Esophagus muscularis mucosa (tissue), 4 donors: ENCODE measurements at regions not wholly inside any gene's neighbourhood (a gene's known extent, or its start where the extent isn't known, plus 50 kb on each side); places are given as distances from the start of the nearest gene placed in this dataset.

Experiments used
- DNase-seq: peaks from one replicate; pipeline ENCODE4 v3.0.0-alpha.2; 2017; ENCODE audit errors: extremely low spot score
- H3K27ac ChIP-seq, 4 donors: fragments of 200-600 bp; sonication (generic); replicated peaks in 1 of 4; 1 replicate in 3 of 4; 2 replicates in 1 of 4; pipeline ENCODE4 v1.5.1; 2016 to 2019; ENCODE audit warnings: mild to moderate bottlenecking in 1 of 4
- H3K27me3 ChIP-seq, 4 donors: fragments of 200-600 bp; sonication (generic); one replicate each; pipeline versions ENCODE4 v1.5.1 to v1.6.0; 2016 to 2019
- H3K36me3 ChIP-seq, 4 donors: fragments of 200-600 bp; sonication (generic); one replicate each; pipeline ENCODE4 v1.5.1; 2016 to 2019
- H3K4me1 ChIP-seq, 4 donors: fragments of 200-600 bp; sonication (generic); one replicate each; pipeline ENCODE4 v1.5.1; 2016 to 2019
- H3K4me3 ChIP-seq, 4 donors: fragments of 200-600 bp; sonication (generic); 1 replicate in 2 of 4; 2 replicates in 2 of 4; pipeline ENCODE4 v1.5.1; 2016 to 2019; ENCODE audit warnings: mild to moderate bottlenecking in 4 of 4, moderate library complexity in 1 of 4
- H3K9me3 ChIP-seq, 4 donors: fragments of 200-600 bp; sonication (generic); 1 replicate in 3 of 4; 2 replicates in 1 of 4; pipeline ENCODE4 v1.5.1; 2016 to 2019
- CTCF ChIP-seq, 3 experiments: fragments of 200-600 bp in 2 of 3; fragments of 450-650 bp in 1 of 3; sonication (generic) in 2 of 3; IDR thresholded peaks; one replicate each; pipeline ENCODE4 v1.5.1; 2017 to 2019; ENCODE audit warnings: antibody characterized with exemption in 3 of 3, mild to moderate bottlenecking in 2 of 3, moderate library complexity in 1 of 3
- EP300 ChIP-seq: sonication (generic); formaldehyde crosslinking; IDR thresholded peaks from one replicate; pipeline ENCODE4 v1.6.1; 2017; ENCODE audit warnings: antibody characterized with exemption
- POLR2A ChIP-seq: fragments of 450-650 bp; IDR thresholded peaks from one replicate; pipeline ENCODE4 v1.6.1; 2017; ENCODE audit warnings: antibody characterized with exemption, moderate library complexity, mild to moderate bottlenecking, low read depth
- POLR2AphosphoS5 ChIP-seq, 2 donors: sonication (generic); formaldehyde crosslinking; IDR thresholded peaks; one replicate each; pipeline ENCODE4 v1.6.1; 2017; ENCODE audit warnings: antibody characterized with exemption in 2 of 2
- WGBS: methylation state at CpG from one replicate; pipeline ENCODE4 v1.1.5; 2018; 5-methylcytosine and 5-hydroxymethylcytosine counted together
- intact Hi-C: fragments of 100-400 bp; cut with DNase I; formaldehyde crosslinking; loops from one replicate; pipeline ENCODE4 v1.15.1; 2023

GRCh38 chr16:64809876-64810629, 311.8 kb downstream of the CDH11 start:
- TF ChIP-seq CTCF (IDR thresholded peaks at IDR 0.05) (no peak), POLR2A (no peak), EP300 (no peak), POLR2AphosphoS5 (IDR thresholded peaks at IDR 0.05) (no peak)
- no peak for DNase-seq
- Histone ChIP-seq H3K36me3 (no peaks in the 10 kb centered on the region), H3K4me3 (no peak overlapping the region), H3K27ac (no peak overlapping the region), H3K4me1 (no peaks in the 10 kb centered on the region), H3K9me3 (no peaks in the 10 kb centered on the region), H3K27me3 (no peaks in the 10 kb centered on the region)
- intact Hi-C loops = no loop called here
- WGBS = 93% methylated on average over 3 of the region's 3 CpGs

GRCh38 chr16:64808474-64808873, 313.4 kb downstream of the CDH11 start:
- TF ChIP-seq CTCF (IDR thresholded peaks at IDR 0.05) = no peak
- no peak for TF ChIP-seq EP300
- no peak for TF ChIP-seq POLR2A
- TF ChIP-seq POLR2AphosphoS5 (IDR thresholded peaks at IDR 0.05) = no peak
- H3K36me3 ChIP-seq = no peaks in the 10 kb centered on the region
- H3K27me3 ChIP-seq = no peaks in the 10 kb centered on the region
- intact Hi-C loops = no loop called here
- no peak for DNase-seq
- no peaks in the 10 kb centered on the region for H3K4me1 ChIP-seq
- WGBS = 58% methylated on average over 4 of the region's 4 CpGs
- H3K4me3 ChIP-seq = no peak overlapping the region
- no peak overlapping the region for H3K27ac ChIP-seq
- H3K9me3 ChIP-seq = no peaks in the 10 kb centered on the region

GRCh38 chr16:64791756-64792155, 330.1 kb downstream of the CDH11 start:
- DNase-seq = no peak
- TF ChIP-seq EP300 = no peak
- no peak for TF ChIP-seq POLR2A
- TF ChIP-seq CTCF (IDR thresholded peaks at IDR 0.05) = no peak
- TF ChIP-seq POLR2AphosphoS5 (IDR thresholded peaks at IDR 0.05) = no peak
- H3K4me1 ChIP-seq = no peaks in the 10 kb centered on the region
- no peak overlapping the region for H3K4me3 ChIP-seq
- H3K27ac ChIP-seq = no peak overlapping the region
- WGBS = 91% methylated on average over 2 of the region's 2 CpGs
- H3K27me3 ChIP-seq = no peaks in the 10 kb centered on the region
- H3K36me3 ChIP-seq = no peaks in the 10 kb centered on the region
- no peaks in the 10 kb centered on the region for H3K9me3 ChIP-seq
- intact Hi-C loops = no loop called here

DNA sequence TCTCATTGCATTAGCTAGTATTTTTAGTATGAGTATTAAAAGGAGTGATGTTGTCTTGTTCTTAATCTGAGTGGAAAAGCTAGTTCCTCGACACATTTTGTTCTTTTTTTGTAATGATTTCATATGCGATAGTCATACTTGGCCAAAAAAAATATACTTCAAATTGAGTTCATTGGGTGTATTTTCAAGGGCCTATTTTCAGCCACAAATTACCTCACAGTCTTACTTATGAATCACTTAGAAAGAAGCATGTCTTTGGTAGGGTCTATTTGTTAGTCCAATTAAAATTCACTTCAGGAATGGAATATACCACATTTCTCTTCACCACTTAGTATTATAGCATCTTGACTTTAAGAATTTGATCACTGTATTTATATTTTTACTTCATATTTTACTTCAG, 337.2 kb downstream of the CDH11 start:
- intact Hi-C loops = no loop called here

More for the DNA sequence above, 337.2 kb downstream of the CDH11 start:
- TF ChIP-seq EP300 (no peak), CTCF (IDR thresholded peaks at IDR 0.05) (no peak), POLR2AphosphoS5 (IDR thresholded peaks at IDR 0.05) (no peak)
- Histone ChIP-seq H3K4me3 (no peak overlapping the region), H3K36me3 (no peaks in the 10 kb centered on the region), H3K9me3 (no peaks in the 10 kb centered on the region), H3K27ac (no peak overlapping the region), H3K27me3 (no peaks in the 10 kb centered on the region), H3K4me1 (no peaks in the 10 kb centered on the region)
- DNase-seq = no peak
- 83% methylated on average over 2 of the region's 2 CpGs for WGBS
